ENCODE measurements at regions not wholly inside any gene's neighbourhood (a gene's known extent, or its start where the extent isn't known, plus 50 kb on each side); places are given as distances from the start of the nearest gene placed in this dataset.

DNA sequence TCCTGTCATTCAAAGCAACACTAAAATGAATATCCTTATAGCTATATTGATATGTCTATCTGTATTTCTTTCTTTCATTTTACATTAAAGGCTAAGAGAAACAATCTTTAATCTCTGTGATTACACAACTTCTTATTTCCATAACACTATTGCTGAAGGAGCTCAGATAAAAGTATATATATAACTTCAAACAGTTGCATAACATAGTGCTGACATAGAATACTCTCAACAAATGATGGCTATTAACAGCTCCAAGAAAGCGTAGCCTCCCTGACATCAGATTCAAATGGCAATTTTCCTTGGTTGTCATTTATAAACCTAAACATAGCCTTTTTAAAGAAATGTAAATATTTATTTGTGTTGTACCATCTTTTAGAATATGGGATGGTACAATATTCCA is 116.6 kb upstream of the PTPRG start (continued):
- TF ChIP-seq NFYA (IDR thresholded peaks at IDR 0.05; ENCODE audit: borderline replicate concordance, low read depth, low read length) (no peak), STAT1 (conservative IDR thresholded peaks at IDR 0.05) (no peak), PML (IDR thresholded peaks at IDR 0.05; ENCODE audit: low read length) (no peak), ESRRA (IDR thresholded peaks at IDR 0.05; ENCODE audit: low read length) (no peak), DPF2 (IDR thresholded peaks at IDR 0.05) (no peak)

DNA sequence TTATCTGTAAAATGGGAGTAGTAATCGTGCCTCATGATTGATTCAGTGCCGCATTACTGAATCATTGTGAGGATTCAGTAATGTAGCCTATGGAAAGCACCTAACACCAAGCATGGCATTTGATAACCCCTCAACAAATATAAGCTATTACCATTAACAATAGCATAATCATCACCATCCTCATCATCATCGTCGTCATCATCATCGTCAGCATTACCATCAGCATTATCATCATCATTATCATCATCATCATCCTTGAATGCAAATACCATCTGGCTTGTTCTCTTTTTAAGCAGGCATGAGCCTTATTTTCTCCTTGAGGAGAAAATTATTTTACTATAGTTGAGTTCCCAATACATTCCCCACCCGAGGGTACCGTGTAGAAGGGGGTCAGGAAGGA is 115.4 kb upstream of the PTPRG start:
- Histone ChIP-seq H3K4me2 (ENCODE audit: control insufficient read depth, insufficient read depth) (no peak overlapping the region), H4K20me1 (ENCODE audit: control insufficient read depth, insufficient read depth) (no peaks in the 10 kb centered on the region), H3K4me3 (no peak overlapping the region), H3K4me1 (ENCODE audit: control insufficient read depth, insufficient read depth, low read length) (no peaks in the 10 kb centered on the region), H3K9me3 (replicated peaks; ENCODE audit: control insufficient read depth, insufficient read depth, low read length) (no peaks in the 10 kb centered on the region), H3K27ac (ENCODE audit: control insufficient read depth, insufficient read depth) (no peak overlapping the region), H3K27me3 (replicated peaks in 1 of 2; ENCODE audit: control insufficient read depth in 2 of 2, insufficient read depth in 2 of 2, low read length in 1 of 2) (no peaks in the 10 kb centered on the region), H3K36me3 (ENCODE audit: control insufficient read depth in 2 of 2, insufficient read depth in 2 of 2, low read length in 1 of 2) (no peaks in the 10 kb centered on the region), H3K79me2 (ENCODE audit: control insufficient read depth, insufficient read depth, low read length) (no peaks in the 10 kb centered on the region), H2AFZ (ENCODE audit: control insufficient read depth, low read depth, low read length) (no peak overlapping the region), H3K9ac (ENCODE audit: control insufficient read depth, insufficient read depth, low read length) (no peak overlapping the region)
- TF ChIP-seq BACH1 (IDR thresholded peaks at IDR 0.05; ENCODE audit: borderline replicate concordance) (no peak), RUNX3 (IDR thresholded peaks at IDR 0.05; ENCODE audit: low read length) (no peak), POLR2A (IDR thresholded peaks at IDR 0.05; ENCODE audit: low read depth, low read length) (no peak), ZSCAN29 (IDR thresholded peaks at IDR 0.05) (no peak), HDAC2 (IDR thresholded peaks at IDR 0.05) (no peak), MEF2B (IDR thresholded peaks at IDR 0.05; ENCODE audit: partially characterized antibody, poor library complexity, severe bottlenecking) (no peak)
- ATAC-seq (no peak), FAIRE-seq (no peak), DNase-seq (ENCODE audit: low read depth, low spot score) (no peak)
- BruUV-seq (replicated peaks) = no TSS peak
- CTCF ChIA-PET = interaction anchor here (0.7 to 2.2 kb wide), 3 partner anchors 14 to 742 kb away, joined by 3 to 6 read pairs (median 5); no protein-coding TSS in a partner anchor
- SMC1A ChIA-PET (ENCODE audit: uncharacterized antibody, unreplicated experiment) = interaction anchor here (1.0 to 3.5 kb wide), 5 partner anchors 9 to 84 kb away, joined by 4 to 27 read pairs (median 5); no protein-coding TSS in a partner anchor
- in situ Hi-C loops (cut with MboI) = no loop called here
- intact Hi-C loops (cut with micrococcal nuclease; ENCODE audit: unreplicated experiment) = no loop called here
- POLR2A ChIA-PET = no interaction called here
- RAD21 ChIA-PET (ENCODE audit: unreplicated experiment) = no interaction called here
- 61% methylated on average over 7 of the region's 7 CpGs for WGBS (ENCODE audit: insufficient coverage, insufficient replicate concordance, low lambda C conversion rate, missing lambda C conversion rate)
